ENCODE measurements at regions not wholly inside any gene's neighbourhood (a gene's known extent, or its start where the extent isn't known, plus 50 kb on each side); places are given as distances from the start of the nearest gene placed in this dataset.

- no peak overlapping the region for H3K4me3 ChIP-seq (ENCODE audit: low read depth, low read length)
- TF ChIP-seq CTCF (IDR thresholded peaks at IDR 0.05; ENCODE audit: low read depth, low read length, missing control alignments) = no peak
- DNase-seq (ENCODE audit: low read depth) = no peak
- in situ Hi-C loops (cut with HindIII; ENCODE audit: low sequenced_read_pairs) = no loop called here
Measured at GRCh38 chr6:80622641-80623040, 516.2 kb downstream of the BCKDHB start.

GRCh38 chr6:80618953-80619352 lies 512.5 kb downstream of the BCKDHB start:
- no peak overlapping the region for H3K4me3 ChIP-seq (ENCODE audit: low read depth, low read length)
- in situ Hi-C loops (cut with HindIII; ENCODE audit: low sequenced_read_pairs) = no loop called here
- no peak for DNase-seq (ENCODE audit: low read depth)
- no peak for TF ChIP-seq CTCF (IDR thresholded peaks at IDR 0.05; ENCODE audit: low read depth, low read length, missing control alignments)

GRCh38 chr6:80610846-80611245 lies 504.4 kb downstream of the BCKDHB start:
- no peak for DNase-seq (ENCODE audit: low read depth)
- TF ChIP-seq CTCF (IDR thresholded peaks at IDR 0.05; ENCODE audit: low read depth, low read length, missing control alignments) = no peak
- no peak overlapping the region for H3K4me3 ChIP-seq (ENCODE audit: low read depth, low read length)
- in situ Hi-C loops (cut with HindIII; ENCODE audit: low sequenced_read_pairs) = no loop called here

- DNase-seq (ENCODE audit: low read depth) = no peak
- in situ Hi-C loops (cut with HindIII; ENCODE audit: low sequenced_read_pairs) = no loop called here
- no peak for TF ChIP-seq CTCF (IDR thresholded peaks at IDR 0.05; ENCODE audit: low read depth, low read length, missing control alignments)
- H3K4me3 ChIP-seq (ENCODE audit: low read depth, low read length) = no peak overlapping the region
Measured at GRCh38 chr6:80608881-80609280, 502.4 kb downstream of the BCKDHB start.

- in situ Hi-C loops (cut with HindIII; ENCODE audit: low sequenced_read_pairs) = no loop called here
- no peak for TF ChIP-seq CTCF (IDR thresholded peaks at IDR 0.05; ENCODE audit: low read depth, low read length, missing control alignments)
- DNase-seq (ENCODE audit: low read depth) = peak; percentile 83
Measured at GRCh38 chr6:80607811-80608391, 501.4 kb downstream of the BCKDHB start.

GRCh38 chr6:80605165-80605989 lies 498.9 kb downstream of the BCKDHB start:
- in situ Hi-C loops (cut with HindIII; ENCODE audit: low sequenced_read_pairs) = no loop called here
- peak; percentile 62 for TF ChIP-seq CTCF (IDR thresholded peaks at IDR 0.05; ENCODE audit: low read depth, low read length, missing control alignments)
- DNase-seq (ENCODE audit: low read depth) = peak; percentile 26

More at GRCh38 chr6:80607811-80608391, 501.4 kb downstream of the BCKDHB start:
- no peak overlapping the region for H3K4me3 ChIP-seq (ENCODE audit: low read depth, low read length)

More at GRCh38 chr6:80605165-80605989, 498.9 kb downstream of the BCKDHB start:
- H3K4me3 ChIP-seq (ENCODE audit: low read depth, low read length) = no peak overlapping the region
